MV-4-11 (cell line): ENCODE measurements at regions not wholly inside any gene's neighbourhood (a gene's known extent, or its start where the extent isn't known, plus 50 kb on each side); places are given as distances from the start of the nearest gene placed in this dataset.
"Not testable (repeated sequence)": the region's sequence is repeated elsewhere in the genome, so short reads cannot be mapped to it uniquely, and the experiment has no call there.

Experiments used
- DNase-seq: peaks from one replicate; lab custom pipeline; 2025; lab: John Stamatoyannopoulos, UW

DNA sequence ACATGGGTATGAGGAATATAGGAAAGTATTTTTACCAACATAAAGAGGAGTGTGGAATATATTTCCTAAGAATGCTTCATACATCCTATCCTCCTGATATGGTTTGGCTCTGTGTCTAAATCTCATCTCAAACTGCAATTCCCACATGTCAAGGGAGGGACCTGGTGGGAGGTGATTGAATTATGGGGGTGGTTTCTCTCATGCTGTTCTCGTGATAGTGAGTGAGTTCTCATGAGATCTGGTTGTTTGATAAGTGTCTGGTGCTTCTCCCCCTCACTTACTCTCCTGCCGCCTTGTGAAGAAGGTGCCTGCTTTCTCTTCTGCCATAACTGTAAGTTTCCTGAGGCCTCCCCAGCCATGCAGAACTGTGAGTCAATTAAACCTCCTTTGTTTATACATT is 62.2 kb upstream of the CYRIA start:
- not testable (repeated sequence) for DNase-seq

- DNase-seq: peak; percentile 13
Observed at GRCh38 chr2:16727256-16727655, 61.6 kb upstream of the CYRIA start.

- DNase-seq: no peak
Observed at GRCh38 chr2:16726577-16726976, 60.9 kb upstream of the CYRIA start.

- no peak for DNase-seq
Observed at GRCh38 chr2:16726147-16726546, 60.5 kb upstream of the CYRIA start.

DNA sequence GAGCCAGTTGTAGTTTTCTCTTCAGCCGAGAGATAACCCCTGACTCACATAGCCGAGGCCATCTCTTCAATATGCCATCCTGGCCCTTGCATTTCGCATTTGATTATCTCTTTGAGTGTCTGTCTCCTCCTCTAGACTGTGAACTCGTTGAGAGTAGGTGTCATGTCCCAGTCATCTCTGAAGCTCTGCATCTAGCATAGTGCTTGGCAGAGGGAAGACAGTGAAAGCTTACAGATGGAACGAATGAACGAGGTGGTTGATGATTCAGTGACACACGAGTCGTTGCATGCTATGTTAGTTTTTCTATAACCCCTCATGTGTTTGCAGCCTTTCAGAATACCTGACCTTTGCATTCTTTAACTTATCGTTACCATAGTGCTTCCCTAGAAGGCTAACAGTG is 59.9 kb upstream of the CYRIA start:
- DNase-seq: no peak

DNA sequence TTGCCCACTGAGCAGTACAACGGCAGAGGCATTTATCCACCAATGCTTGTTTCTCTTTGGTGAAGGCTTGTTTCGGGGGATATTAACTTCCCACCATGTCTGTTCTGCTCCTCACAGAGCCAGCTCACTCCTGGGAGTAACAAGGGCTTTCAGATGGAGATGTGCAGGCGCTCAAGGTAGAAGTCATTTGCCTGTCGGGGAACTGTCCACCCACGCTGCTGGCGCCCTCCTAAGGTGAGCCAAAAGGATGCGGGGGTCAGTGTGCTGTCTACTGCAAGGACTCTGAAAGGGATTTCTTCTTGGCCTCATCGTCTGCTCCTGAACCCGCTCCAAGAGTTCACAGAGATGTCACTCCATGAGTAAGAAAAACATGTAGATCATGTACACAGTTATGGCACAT is 57.0 kb upstream of the CYRIA start:
- no peak for DNase-seq

- no peak for DNase-seq
Observed at GRCh38 chr2:16722126-16722525, 56.5 kb upstream of the CYRIA start.

DNA sequence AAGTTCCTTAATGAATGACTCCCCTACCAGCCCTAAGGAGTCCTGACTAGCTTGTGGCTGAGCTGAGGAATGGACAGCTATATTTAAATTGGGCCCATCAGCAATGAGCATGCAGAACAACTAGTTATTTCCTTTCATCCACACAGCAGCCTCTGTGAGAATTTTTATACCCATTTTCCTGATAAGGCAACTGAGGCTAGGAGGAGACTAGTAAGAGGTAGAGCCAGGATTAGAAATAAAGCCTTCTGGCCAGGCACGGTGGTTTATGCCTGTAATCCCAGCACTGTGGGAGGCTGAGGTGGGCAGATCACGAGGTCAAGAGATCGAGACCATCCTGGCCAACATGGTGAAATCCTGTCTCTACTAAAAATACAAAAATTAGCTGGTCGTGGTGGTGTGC is 55.9 kb upstream of the CYRIA start:
- DNase-seq: not testable (repeated sequence)

DNA sequence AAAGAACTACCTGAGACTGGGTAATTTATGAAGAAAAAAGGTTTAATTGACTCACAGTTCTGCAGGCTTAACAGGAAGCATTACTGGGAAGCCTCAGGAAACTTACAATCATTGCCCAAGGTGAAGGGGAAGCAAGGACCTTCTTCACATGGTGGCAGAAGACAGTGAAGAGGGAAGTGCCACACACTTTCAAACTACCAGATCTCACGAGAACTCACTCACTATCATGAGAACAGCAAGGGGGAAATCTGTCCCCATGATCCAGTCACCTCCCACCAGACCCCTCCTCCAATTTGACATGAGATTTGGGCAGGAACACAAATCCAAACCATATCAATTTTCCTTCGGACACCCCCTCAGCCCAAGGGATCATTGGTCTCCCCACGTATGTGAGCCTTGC is 55.1 kb upstream of the CYRIA start:
- not testable (repeated sequence) for DNase-seq

DNA sequence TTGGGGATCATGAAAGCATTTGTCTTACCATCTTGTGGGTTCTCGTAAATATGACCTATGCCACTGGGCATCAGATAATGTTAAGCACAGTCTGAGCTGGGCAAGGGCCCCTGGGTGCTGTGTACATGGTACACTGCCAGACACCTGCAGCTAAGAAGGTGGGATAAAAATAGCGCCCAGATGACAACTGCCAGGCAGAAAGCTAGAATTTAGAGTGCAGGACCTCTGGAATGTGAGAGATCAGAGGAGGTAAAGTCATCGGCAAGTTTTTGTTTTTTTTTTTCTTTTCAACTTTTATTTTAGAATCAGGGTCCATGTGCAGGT is 53.8 kb upstream of the CYRIA start:
- DNase-seq: no peak

DNA sequence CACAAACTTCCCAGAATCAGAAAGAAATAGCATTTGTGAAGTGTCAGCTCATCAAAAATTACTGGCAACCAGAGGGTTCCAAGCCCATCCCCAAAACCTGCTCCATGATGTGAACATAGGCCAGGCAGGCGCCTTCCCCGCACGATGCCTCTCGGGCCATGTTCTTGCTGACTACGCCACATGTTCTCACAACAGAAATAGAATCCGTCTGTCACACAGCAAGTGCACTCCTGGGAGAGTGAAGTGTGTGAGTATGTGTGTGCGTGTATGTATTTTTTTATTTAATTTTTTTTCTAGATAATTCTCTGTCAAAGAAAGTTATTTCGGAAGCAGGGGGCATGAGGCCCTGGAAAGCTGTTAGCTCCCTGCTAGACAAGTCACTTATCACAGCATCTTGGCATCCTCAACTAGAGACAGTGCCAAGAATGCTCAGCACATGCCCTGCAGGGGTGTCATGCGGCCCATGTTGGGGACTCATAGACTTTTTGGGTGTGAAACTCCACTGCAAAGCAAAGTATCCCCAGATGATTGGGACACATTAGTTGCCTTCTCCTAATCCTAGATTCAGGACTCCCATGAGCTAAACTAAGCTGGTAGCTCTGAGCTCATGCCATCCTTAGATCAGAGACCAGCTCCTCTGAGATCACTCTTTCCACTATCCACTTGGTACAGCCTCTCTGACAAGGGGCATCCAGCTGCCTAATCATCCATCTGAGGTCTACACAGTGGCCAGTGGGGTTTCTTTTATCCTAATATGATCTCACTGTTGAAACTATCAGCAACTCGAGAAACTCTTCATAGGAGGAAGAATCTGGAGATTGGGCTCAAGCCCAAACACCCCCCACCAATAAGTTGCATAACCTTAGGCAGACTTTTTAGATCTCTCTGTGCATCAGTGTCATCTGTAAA is 53.2 kb upstream of the CYRIA start:
- DNase-seq: no peak

DNA sequence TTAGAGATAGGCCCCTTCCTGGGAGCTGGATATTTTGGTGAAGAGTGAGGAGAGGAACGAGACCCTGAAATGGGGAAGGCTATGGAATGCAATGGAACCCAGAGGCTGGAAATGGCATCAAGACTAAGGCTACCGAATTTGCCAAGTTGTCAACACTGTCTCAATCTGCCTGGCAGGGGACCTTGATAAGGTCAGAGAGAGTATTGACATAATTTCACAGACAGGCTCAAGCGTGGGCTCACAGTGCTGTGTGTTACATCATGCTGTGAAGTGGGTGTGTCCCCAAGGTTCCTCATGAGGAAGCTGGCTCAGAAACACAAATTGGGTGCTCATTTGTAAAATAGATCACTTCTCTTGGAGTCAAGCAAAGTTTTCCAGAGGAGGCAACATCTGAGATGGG is 51.8 kb upstream of the CYRIA start:
- DNase-seq: peak; percentile 87

- DNase-seq: no peak
Observed at GRCh38 chr2:16716944-16717343, 51.3 kb upstream of the CYRIA start.

GRCh38 chr2:16716024-16716423 is 50.4 kb upstream of the CYRIA start:
- peak; percentile 41 for DNase-seq
